Smooth muscle cell (in vitro differentiated cells): ENCODE measurements at regions not wholly inside any gene's neighbourhood (a gene's known extent, or its start where the extent isn't known, plus 50 kb on each side); places are given as distances from the start of the nearest gene placed in this dataset.

Source experiments
- DNase-seq: peaks from one replicate; lab custom pipeline; 2025; ENCODE audit not compliant: unreplicated experiment; lab: John Stamatoyannopoulos, UW
- H2AFZ ChIP-seq: fragments of 200-600 bp; sonication (generic); 2 replicates; pipeline ENCODE4 v1.6.0; 2016; ENCODE audit warnings: antibody characterized with exemption, low read depth, mild to moderate bottlenecking
- H3F3A ChIP-seq: fragments of 200-600 bp; sonication (generic); 2 replicates; pipeline ENCODE4 v1.6.0; 2017; ENCODE audit warnings: antibody characterized with exemption, low read depth
- H3K27ac ChIP-seq: fragments of 200-600 bp; sonication (generic); 2 replicates; pipeline ENCODE4 v1.5.1; 2016; ENCODE audit warnings: low read depth, mild to moderate bottlenecking
- H3K27me3 ChIP-seq: fragments of 200-600 bp; sonication (generic); 2 replicates; pipeline ENCODE4 v1.6.1; 2016; ENCODE audit warnings: low read depth, mild to moderate bottlenecking
- H3K36me3 ChIP-seq: fragments of 200-600 bp; sonication (generic); 2 replicates; pipeline ENCODE4 v1.5.1; 2016; ENCODE audit warnings: low read depth
- H3K4me1 ChIP-seq: fragments of 200-600 bp; sonication (generic); 2 replicates; pipeline ENCODE4 v1.5.1; 2016; ENCODE audit warnings: low read depth
- H3K4me2 ChIP-seq: fragments of 200-600 bp; sonication (generic); 2 replicates; pipeline ENCODE4 v1.6.0; 2016; ENCODE audit warnings: mild to moderate bottlenecking
- H3K4me3 ChIP-seq: fragments of 200-600 bp; sonication (generic); 2 replicates; pipeline ENCODE4 v1.5.1; 2016; ENCODE audit warnings: mild to moderate bottlenecking
- H3K79me2 ChIP-seq: fragments of 200-600 bp; sonication (generic); 2 replicates; pipeline ENCODE4 v1.6.0; 2016; ENCODE audit warnings: low read depth, mild to moderate bottlenecking
- H3K9ac ChIP-seq: fragments of 200-600 bp; sonication (generic); 2 replicates; pipeline ENCODE4 v1.6.0; 2016; ENCODE audit warnings: low read depth
- H3K9me3 ChIP-seq: fragments of 200-600 bp; sonication (generic); replicated peaks from 2 replicates; pipeline ENCODE4 v1.5.1; 2016; ENCODE audit warnings: low read depth
- H4K20me1 ChIP-seq: fragments of 200-600 bp; sonication (generic); 2 replicates; pipeline ENCODE4 v1.6.0; 2016; ENCODE audit warnings: low read depth
- WGBS: methylation state at CpG from one replicate; pipeline ENCODE4 v1.1.7; 2016; ENCODE audit warnings: low lambda C conversion rate; 5-methylcytosine and 5-hydroxymethylcytosine counted together
- TF ChIP-seq, protein P1 (sequence below): fragments of 200-600 bp; sonication (generic); IDR thresholded peaks from 2 replicates; pipeline ENCODE4 v1.5.1; 2017; ENCODE audit warnings: borderline replicate concordance, mild to moderate bottlenecking, antibody characterized with exemption; ENCODE audit not compliant: insufficient read depth, poor library complexity, severe bottlenecking

GRCh38 chr4:129353490-129353889 lies 257.5 kb downstream of the C4orf33 start:
- no peak for DNase-seq
- no peaks in the 10 kb centered on the region for H3K4me1 ChIP-seq
- no peak overlapping the region for H3K27ac ChIP-seq
- no peak overlapping the region for H3K4me2 ChIP-seq
- WGBS = 96% methylated on average over 1 of the region's 1 CpG
- no peak overlapping the region for H3K9ac ChIP-seq
- no peaks in the 10 kb centered on the region for H3K36me3 ChIP-seq
- H3K27me3 ChIP-seq = peaks cover 3% of the 10 kb centered on the region
- H3K4me3 ChIP-seq = no peak overlapping the region
- H3F3A ChIP-seq = no peaks in the 10 kb centered on the region
- no peaks in the 10 kb centered on the region for H3K9me3 ChIP-seq
- H3K79me2 ChIP-seq = no peaks in the 10 kb centered on the region
- H4K20me1 ChIP-seq = no peaks in the 10 kb centered on the region
- TF ChIP-seq, protein P1, sequence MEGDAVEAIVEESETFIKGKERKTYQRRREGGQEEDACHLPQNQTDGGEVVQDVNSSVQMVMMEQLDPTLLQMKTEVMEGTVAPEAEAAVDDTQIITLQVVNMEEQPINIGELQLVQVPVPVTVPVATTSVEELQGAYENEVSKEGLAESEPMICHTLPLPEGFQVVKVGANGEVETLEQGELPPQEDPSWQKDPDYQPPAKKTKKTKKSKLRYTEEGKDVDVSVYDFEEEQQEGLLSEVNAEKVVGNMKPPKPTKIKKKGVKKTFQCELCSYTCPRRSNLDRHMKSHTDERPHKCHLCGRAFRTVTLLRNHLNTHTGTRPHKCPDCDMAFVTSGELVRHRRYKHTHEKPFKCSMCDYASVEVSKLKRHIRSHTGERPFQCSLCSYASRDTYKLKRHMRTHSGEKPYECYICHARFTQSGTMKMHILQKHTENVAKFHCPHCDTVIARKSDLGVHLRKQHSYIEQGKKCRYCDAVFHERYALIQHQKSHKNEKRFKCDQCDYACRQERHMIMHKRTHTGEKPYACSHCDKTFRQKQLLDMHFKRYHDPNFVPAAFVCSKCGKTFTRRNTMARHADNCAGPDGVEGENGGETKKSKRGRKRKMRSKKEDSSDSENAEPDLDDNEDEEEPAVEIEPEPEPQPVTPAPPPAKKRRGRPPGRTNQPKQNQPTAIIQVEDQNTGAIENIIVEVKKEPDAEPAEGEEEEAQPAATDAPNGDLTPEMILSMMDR = no peak
- H2AFZ ChIP-seq = no peak overlapping the region

DNA sequence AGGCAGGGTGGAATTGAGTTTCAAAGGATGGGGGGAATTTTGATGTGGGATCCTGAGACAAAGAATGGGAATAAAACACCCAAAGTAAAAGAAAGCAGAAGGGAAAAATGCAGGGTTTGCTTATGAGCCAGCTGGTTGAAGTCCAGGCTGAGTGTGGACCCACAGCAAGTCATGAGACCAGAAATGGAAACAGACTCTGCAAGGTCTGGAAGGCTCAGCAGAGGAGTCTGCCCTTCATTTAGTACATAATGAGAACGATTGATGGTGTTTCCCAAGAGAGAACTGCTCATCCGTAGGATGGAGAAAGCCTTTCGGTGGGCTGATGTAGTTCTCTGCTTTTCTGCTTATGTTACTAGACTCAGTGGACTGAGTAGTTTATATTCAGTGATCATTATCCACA lies 259.1 kb downstream of the C4orf33 start:
- no peaks in the 10 kb centered on the region for H3K4me1 ChIP-seq
- no peak overlapping the region for H3K4me2 ChIP-seq
- H3F3A ChIP-seq = no peaks in the 10 kb centered on the region
- DNase-seq = no peak
- TF ChIP-seq, protein P1 = no peak
- peaks cover 3% of the 10 kb centered on the region for H3K27me3 ChIP-seq
- no peaks in the 10 kb centered on the region for H4K20me1 ChIP-seq
- no peak overlapping the region for H3K4me3 ChIP-seq
- no peaks in the 10 kb centered on the region for H3K36me3 ChIP-seq
- no peak overlapping the region for H2AFZ ChIP-seq
- H3K9ac ChIP-seq = no peak overlapping the region
- 93% methylated on average over 3 of the region's 3 CpGs for WGBS
- no peaks in the 10 kb centered on the region for H3K79me2 ChIP-seq
- no peaks in the 10 kb centered on the region for H3K9me3 ChIP-seq
- no peak overlapping the region for H3K27ac ChIP-seq

- H3F3A ChIP-seq = no peaks in the 10 kb centered on the region
- H3K9me3 ChIP-seq = no peaks in the 10 kb centered on the region
- H3K4me1 ChIP-seq = no peaks in the 10 kb centered on the region
- 68% methylated on average over 4 of the region's 4 CpGs for WGBS
- no peak overlapping the region for H3K4me3 ChIP-seq
- H3K27ac ChIP-seq = no peak overlapping the region
- no peak overlapping the region for H3K9ac ChIP-seq
- no peak overlapping the region for H2AFZ ChIP-seq
- H4K20me1 ChIP-seq = no peaks in the 10 kb centered on the region
- H3K36me3 ChIP-seq = no peaks in the 10 kb centered on the region
- no peak for DNase-seq
- TF ChIP-seq, protein P1 = no peak
- H3K79me2 ChIP-seq = no peaks in the 10 kb centered on the region
- H3K27me3 ChIP-seq = peaks cover 3% of the 10 kb centered on the region
- no peak overlapping the region for H3K4me2 ChIP-seq
Observed at GRCh38 chr4:129355516-129355915, 259.6 kb downstream of the C4orf33 start.

DNA sequence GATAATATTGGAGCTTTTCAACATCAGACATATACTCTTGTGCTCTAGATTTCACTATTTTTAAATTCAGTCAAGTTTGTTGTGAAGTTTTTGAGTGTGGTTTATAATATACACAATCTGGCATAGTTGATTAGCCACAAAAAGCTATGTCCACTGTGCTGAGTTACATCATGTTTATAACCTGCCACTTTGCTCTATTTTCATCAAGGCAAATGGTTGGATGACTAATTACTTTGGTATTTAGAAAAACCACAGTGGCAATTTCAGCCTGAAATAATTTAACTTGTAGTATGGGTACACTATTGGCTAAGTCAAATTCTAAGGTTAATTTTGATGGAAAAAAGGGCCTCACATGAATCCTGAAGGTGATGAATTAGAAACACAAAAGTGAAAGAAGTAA lies 262.6 kb downstream of the C4orf33 start:
- TF ChIP-seq, protein P1 = no peak
- no peak for DNase-seq
- H4K20me1 ChIP-seq = no peaks in the 10 kb centered on the region
- no peak overlapping the region for H3K9ac ChIP-seq
- no peak overlapping the region for H3K4me3 ChIP-seq
- H3K27ac ChIP-seq = no peak overlapping the region
- no peaks in the 10 kb centered on the region for H3K79me2 ChIP-seq
- H3K36me3 ChIP-seq = no peaks in the 10 kb centered on the region
- H3K27me3 ChIP-seq = no peaks in the 10 kb centered on the region
- H3K4me1 ChIP-seq = no peaks in the 10 kb centered on the region
- H3F3A ChIP-seq = no peaks in the 10 kb centered on the region
- H3K9me3 ChIP-seq = no peaks in the 10 kb centered on the region
- no peak overlapping the region for H2AFZ ChIP-seq
- peak overlapping the region; percentile 27 for H3K4me2 ChIP-seq
